Suprapubic skin (tissue), 4 donors: ENCODE measurements at regions not wholly inside any gene's neighbourhood (a gene's known extent, or its start where the extent isn't known, plus 50 kb on each side); places are given as distances from the start of the nearest gene placed in this dataset.

Experiments used
- DNase-seq, 2 donors: peaks; one replicate each; pipeline ENCODE4 v3.0.0-alpha.2; 2019; ENCODE audit warnings: low spot score in 2 of 2
- H3K27ac ChIP-seq: fragments of 200-600 bp; sonication (generic); one replicate; pipeline ENCODE4 v1.5.1; 2019
- H3K27me3 ChIP-seq: fragments of 200-600 bp; sonication (generic); one replicate; pipeline ENCODE4 v1.5.1; 2019
- H3K36me3 ChIP-seq: fragments of 200-600 bp; sonication (generic); one replicate; pipeline ENCODE4 v1.5.1; 2019
- H3K4me1 ChIP-seq: fragments of 200-600 bp; sonication (generic); one replicate; pipeline ENCODE4 v1.5.1; 2019
- H3K4me3 ChIP-seq: fragments of 200-600 bp; sonication (generic); one replicate; pipeline ENCODE4 v1.5.1; 2019; ENCODE audit warnings: mild to moderate bottlenecking
- H3K9me3 ChIP-seq: fragments of 200-600 bp; sonication (generic); one replicate; pipeline ENCODE4 v1.5.1; 2019
- CTCF ChIP-seq, 2 donors: fragments of 200-600 bp in 1 of 2; fragments of 450-650 bp in 1 of 2; sonication (generic) in 1 of 2; IDR thresholded peaks; one replicate each; pipeline ENCODE4 v1.5.1; 2016 to 2019; ENCODE audit warnings: antibody characterized with exemption in 2 of 2, mild to moderate bottlenecking in 1 of 2, moderate library complexity in 1 of 2
- EP300 ChIP-seq: sonication (generic); formaldehyde crosslinking; IDR thresholded peaks from one replicate; pipeline ENCODE4 v1.6.1; 2017; ENCODE audit warnings: antibody characterized with exemption
- POLR2A ChIP-seq, 2 donors: fragments of 450-650 bp; IDR thresholded peaks; one replicate each; pipeline ENCODE4 v1.6.1; 2017; ENCODE audit warnings: antibody characterized with exemption in 2 of 2, mild to moderate bottlenecking in 2 of 2, moderate library complexity in 2 of 2
- POLR2AphosphoS5 ChIP-seq, 3 donors: sonication (generic); formaldehyde crosslinking; IDR thresholded peaks; one replicate each; pipeline ENCODE4 v1.6.1; 2017; ENCODE audit warnings: antibody characterized with exemption in 3 of 3
- WGBS: methylation state at CpG from one replicate; pipeline ENCODE4 v1.1.5; 2018; 5-methylcytosine and 5-hydroxymethylcytosine counted together

GRCh38 chr12:70044167-70044566 is 199.1 kb upstream of the CNOT2 start:
- TF ChIP-seq EP300 (no peak), POLR2A (IDR thresholded peaks at IDR 0.05) (no peak), CTCF (IDR thresholded peaks at IDR 0.05) (no peak), POLR2AphosphoS5 (IDR thresholded peaks at IDR 0.05) (no peak)

GRCh38 chr12:70045036-70045435 is 198.2 kb upstream of the CNOT2 start:
- Histone ChIP-seq H3K4me3 (no peak overlapping the region), H3K9me3 (no peaks in the 10 kb centered on the region), H3K4me1 (peaks cover 21% of the 10 kb centered on the region), H3K27me3 (no peaks in the 10 kb centered on the region), H3K27ac (no peak overlapping the region), H3K36me3 (no peaks in the 10 kb centered on the region)
- 19% methylated on average over 3 of the region's 3 CpGs for WGBS
- no peak for TF ChIP-seq POLR2A (IDR thresholded peaks at IDR 0.05)
- TF ChIP-seq EP300 = no peak
- TF ChIP-seq POLR2AphosphoS5 (IDR thresholded peaks at IDR 0.05) = no peak
- no peak for TF ChIP-seq CTCF (IDR thresholded peaks at IDR 0.05)
- DNase-seq = no peak

More at GRCh38 chr12:70044167-70044566, 199.1 kb upstream of the CNOT2 start:
- Histone ChIP-seq H3K36me3 (no peaks in the 10 kb centered on the region), H3K4me1 (peaks cover 17% of the 10 kb centered on the region), H3K4me3 (no peak overlapping the region), H3K27me3 (no peaks in the 10 kb centered on the region), H3K9me3 (no peaks in the 10 kb centered on the region), H3K27ac (no peak overlapping the region)
- WGBS = 85% methylated on average over 2 of the region's 2 CpGs
- no peak for DNase-seq

GRCh38 chr12:70045514-70045913 is 197.7 kb upstream of the CNOT2 start:
- H3K9me3 ChIP-seq = no peaks in the 10 kb centered on the region
- no peak for DNase-seq
- H3K4me1 ChIP-seq = peaks cover 23% of the 10 kb centered on the region
- no peak for TF ChIP-seq POLR2AphosphoS5 (IDR thresholded peaks at IDR 0.05)
- TF ChIP-seq EP300 = no peak
- TF ChIP-seq CTCF (IDR thresholded peaks at IDR 0.05) = no peak
- TF ChIP-seq POLR2A (IDR thresholded peaks at IDR 0.05) = no peak
- H3K4me3 ChIP-seq = no peak overlapping the region
- H3K27ac ChIP-seq = no peak overlapping the region
- WGBS = 75% methylated on average over 4 of the region's 4 CpGs
- no peaks in the 10 kb centered on the region for H3K36me3 ChIP-seq
- H3K27me3 ChIP-seq = no peaks in the 10 kb centered on the region

GRCh38 chr12:70048521-70049250 is 194.5 kb upstream of the CNOT2 start:
- WGBS = 75% methylated on average over 1 of the region's 1 CpG
- Histone ChIP-seq H3K36me3 (no peaks in the 10 kb centered on the region), H3K9me3 (no peaks in the 10 kb centered on the region), H3K4me3 (no peak overlapping the region), H3K27me3 (no peaks in the 10 kb centered on the region), H3K4me1 (peaks cover 33% of the 10 kb centered on the region), H3K27ac (no peak overlapping the region)
- TF ChIP-seq POLR2A (IDR thresholded peaks at IDR 0.05) (no peak), EP300 (no peak), CTCF (IDR thresholded peaks at IDR 0.05) (no peak), POLR2AphosphoS5 (IDR thresholded peaks at IDR 0.05) (no peak)
- no peak for DNase-seq

GRCh38 chr12:70049596-70050360 is 193.5 kb upstream of the CNOT2 start:
- WGBS = 61% methylated on average over 5 of the region's 5 CpGs
- Histone ChIP-seq H3K4me3 (no peak overlapping the region), H3K36me3 (no peaks in the 10 kb centered on the region), H3K27me3 (no peaks in the 10 kb centered on the region), H3K9me3 (no peaks in the 10 kb centered on the region), H3K4me1 (peaks cover 27% of the 10 kb centered on the region), H3K27ac (no peak overlapping the region)
- TF ChIP-seq EP300 (no peak), POLR2AphosphoS5 (IDR thresholded peaks at IDR 0.05) (no peak), CTCF (IDR thresholded peaks at IDR 0.05) (no peak)
- no peak for DNase-seq
